Midbrain (tissue), 1 donor: ENCODE measurements at regions not wholly inside any gene's neighbourhood (a gene's known extent, or its start where the extent isn't known, plus 50 kb on each side); places are given as distances from the start of the nearest gene placed in this dataset.
"Not testable (repeated sequence)": the region's sequence is repeated elsewhere in the genome, so short reads cannot be mapped to it uniquely, and the experiment has no call there.

Experiments
- DNase-seq: peaks from one replicate; lab custom pipeline; 2025; lab: John Stamatoyannopoulos, UW

DNA sequence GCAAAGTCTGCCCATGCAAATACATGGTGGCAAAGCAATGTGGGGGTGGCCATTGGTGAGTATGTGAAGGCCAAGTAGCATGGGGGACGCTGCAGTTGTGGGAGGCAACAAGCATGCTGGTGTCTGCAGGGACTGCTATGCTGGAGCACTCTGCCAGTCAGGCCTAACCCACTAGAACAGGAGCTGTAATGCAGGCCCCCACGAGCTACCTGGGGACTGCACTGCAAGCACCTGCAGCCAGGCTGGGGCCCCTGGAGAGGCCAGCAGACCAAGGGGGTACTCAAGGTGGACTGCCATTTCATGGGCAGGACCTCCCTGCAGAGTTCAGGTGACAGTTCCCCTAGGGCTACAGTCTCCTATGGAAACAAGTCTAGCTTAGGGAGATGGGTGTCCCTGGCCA is 183.8 kb upstream of the PDE4D start:
- DNase-seq = no peak

DNA sequence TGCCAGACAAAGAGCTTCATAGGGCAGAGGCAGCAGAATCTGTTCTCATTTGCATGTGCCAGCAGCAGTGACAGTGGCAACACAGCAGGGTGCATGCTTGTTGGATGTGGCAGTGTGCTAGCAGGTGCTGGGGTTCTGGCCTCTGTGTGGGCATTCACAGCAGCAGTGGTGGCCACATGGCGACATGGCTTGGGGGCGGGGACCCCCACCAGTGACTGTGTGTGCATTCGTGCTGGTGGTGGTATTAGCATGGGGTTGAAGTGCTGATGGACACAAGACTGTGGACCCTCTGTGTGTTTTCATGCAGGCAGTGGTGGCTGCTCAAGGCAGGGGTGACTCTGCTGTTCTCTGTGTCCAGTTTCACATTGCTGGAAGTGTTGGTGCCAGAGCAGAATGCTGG is 183.2 kb upstream of the PDE4D start:
- no peak for DNase-seq

DNA sequence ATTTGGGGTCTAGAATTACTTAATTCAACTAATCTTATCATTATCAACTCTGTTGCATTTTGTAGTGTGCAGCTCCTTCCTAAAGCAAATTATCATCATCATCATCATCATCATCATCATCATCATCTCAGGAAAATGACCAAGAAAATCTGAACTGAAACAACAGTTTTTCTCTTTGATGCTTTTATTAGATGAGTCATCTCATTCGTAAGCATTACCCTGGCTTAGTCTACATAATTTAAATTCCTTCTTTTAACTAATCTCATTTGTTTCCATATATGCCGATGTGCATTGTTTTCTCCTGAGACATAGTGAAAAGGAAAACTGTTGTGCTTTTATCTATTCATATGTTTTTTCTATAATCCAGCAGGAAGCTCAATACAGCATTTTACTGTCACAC is 173.0 kb upstream of the PDE4D start:
- no peak for DNase-seq

DNA sequence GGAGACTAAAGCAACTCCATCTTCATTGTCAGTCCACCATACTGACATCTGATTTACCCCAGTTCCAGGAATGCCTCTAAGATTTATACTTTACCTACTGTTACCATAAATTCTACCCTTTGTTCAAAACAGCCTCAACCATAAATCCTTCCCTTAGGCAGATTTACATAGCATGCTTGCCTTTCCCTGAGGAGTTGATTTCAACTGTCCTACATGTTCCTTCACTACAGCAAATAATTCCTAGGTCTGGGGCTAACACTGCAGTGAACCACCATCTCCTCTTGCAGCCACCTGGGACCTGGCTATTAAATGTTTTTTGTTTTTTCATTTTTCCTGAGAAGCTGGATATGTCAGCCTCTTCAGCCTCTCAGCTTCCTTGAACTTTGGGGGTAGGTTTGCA is 166.9 kb upstream of the PDE4D start:
- DNase-seq = no peak

DNA sequence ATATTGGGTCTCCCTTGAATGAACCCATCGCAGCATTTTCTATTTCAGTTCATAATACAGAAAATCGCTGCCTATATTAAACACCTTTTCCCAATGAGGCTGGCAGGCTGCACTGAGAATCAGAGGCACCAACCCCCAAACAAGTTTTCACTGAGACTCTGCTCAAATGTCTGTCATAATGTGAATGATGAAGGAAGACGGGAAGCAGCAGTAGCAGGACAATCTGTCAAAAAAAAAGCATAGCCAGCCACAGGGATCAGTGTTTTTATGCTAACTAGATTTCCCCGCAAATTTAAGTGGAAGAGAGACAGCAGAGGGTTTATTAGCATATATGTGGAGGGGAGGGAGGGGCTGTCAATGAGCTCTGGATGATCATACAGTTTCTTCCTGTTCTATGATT is 162.7 kb upstream of the PDE4D start:
- DNase-seq = no peak

DNA sequence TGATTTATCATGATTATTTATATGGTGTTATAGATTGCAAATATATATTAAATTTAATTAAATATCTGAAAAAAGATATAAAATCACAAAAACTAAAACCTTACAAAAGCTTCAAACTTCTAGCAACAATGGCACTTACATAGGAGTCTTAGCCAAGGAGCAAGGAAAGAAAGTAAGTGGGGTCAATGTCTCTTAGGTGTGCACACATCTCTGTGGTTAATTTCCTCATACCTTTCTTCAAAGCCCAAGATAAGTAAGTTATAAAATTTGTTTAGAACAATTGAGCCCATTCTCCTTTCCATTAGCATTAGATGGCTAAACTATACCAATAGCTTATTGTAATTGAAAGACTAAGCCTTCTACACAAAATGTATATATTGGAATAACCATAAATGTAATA is 161.6 kb upstream of the PDE4D start:
- no peak for DNase-seq

DNA sequence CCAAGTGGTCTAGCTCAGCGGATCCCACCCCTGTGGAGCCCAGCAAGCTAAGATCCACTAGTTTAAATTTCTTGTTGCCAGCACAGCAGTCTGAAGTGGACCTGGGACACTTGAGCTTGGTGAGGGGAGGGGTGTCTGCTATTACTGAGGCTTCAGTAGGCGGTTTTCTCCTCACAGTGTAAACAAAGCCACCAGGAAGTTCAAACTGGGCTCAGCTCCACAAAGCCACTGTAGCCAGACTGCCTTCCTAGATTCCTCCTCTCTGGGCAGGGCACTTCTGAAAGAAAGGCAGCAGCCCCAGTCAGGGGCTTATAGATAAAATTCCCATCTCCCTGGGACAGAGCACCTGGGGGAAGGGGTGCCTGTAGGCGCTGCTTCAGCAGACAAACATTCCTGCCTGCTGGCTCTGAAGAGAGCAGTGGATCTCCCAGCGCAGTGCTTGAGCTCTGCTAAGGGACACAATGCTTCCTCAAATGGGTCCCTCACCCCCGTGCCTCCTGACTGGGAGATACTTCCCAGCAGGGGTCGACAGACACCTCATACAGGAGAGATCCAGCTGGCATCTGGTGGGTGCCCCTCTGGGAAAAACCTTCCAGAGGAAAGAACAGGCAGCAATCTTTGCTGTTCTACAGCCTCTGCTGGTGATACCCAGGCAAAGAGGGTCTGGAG is 148.6 kb upstream of the PDE4D start:
- DNase-seq = not testable (repeated sequence)

DNA sequence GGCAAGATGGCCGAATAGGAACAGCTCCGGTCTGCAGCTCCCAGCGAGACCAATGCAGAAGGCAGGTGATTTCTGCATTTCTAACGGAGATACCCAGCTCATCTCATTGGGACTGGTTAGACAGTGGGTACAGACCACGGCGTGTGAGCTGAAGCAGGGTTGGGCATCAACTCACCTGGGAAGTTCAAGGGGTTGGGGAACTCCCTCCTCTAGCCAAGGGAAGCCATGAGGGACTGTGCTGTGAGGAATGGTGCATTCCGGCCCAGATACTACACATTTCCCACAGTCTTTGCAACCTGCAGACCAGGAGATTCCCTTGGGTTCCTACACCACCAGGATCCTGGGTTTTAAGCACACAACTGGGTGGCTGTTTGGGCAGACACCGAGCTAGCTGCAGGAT is 148.0 kb upstream of the PDE4D start:
- DNase-seq = not testable (repeated sequence)

DNA sequence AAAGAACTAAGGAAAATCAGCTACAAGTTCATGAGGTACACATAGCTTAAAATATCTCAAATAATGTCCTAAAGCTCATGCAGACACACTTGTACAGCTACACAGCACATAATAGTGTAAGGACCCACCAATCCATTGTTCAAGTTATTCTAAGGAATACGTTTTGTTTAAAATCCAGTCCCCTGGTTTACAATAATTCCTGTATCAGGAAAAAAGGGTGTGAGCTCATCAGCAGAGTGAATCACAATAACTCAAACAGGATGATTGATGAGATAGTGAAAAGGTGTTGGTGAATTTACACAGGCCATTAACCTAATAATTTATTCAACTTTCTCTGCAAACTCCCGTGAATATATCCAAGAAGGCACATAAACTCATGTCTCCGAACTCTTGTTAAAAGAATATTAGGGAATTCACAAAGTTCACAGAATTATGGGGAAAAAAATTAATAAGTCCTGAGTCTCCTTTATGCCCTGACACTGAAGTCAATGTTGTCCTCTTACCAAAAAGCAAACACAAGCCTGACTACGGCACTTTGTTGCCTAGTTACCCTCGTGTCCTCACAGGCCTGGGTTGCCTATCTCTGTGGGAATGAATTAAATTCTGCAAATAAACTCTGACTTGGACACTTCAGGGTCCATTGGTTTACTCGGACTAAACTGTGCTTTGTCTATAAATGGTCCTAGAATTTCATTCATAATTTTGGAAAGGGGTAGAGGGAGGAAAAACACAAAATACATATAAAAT is 142.8 kb upstream of the PDE4D start:
- no peak for DNase-seq

DNA sequence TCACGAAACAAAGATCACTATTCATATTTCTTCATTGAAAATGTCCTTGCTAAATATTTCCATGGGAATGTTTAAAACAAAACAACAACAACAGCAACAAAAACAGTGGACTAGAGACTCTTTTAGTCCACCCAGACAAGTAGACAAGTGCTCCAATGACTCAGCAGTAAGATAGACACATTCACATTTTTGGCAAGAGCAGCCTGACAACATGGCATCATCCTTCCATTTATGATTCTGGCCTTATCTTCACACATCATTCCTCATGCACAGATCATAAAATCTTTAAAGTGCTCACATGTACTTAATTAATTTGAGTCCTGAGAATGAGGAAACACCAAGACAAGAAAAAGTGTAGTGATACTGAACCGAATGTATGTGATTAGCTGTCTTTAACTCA is 132.6 kb upstream of the PDE4D start:
- no peak for DNase-seq

DNA sequence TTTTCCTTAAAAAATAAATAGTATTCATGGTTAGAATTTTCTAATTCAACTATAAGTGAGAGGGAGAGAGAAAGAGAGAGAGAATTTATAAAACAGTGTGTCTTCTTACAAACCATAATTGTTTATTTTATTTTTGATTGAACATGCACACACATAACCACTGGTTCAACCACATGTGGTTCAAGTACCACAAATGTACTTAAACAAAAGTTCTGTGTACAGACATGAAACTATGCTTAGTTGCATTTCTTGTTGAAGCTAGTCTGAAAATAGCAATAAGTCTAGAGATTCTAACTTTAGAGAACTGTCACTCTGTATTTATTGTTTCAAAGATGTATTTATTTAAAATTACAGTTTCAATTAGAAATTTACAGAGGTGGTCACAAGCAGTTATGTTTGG is 130.6 kb upstream of the PDE4D start:
- DNase-seq = no peak

DNA sequence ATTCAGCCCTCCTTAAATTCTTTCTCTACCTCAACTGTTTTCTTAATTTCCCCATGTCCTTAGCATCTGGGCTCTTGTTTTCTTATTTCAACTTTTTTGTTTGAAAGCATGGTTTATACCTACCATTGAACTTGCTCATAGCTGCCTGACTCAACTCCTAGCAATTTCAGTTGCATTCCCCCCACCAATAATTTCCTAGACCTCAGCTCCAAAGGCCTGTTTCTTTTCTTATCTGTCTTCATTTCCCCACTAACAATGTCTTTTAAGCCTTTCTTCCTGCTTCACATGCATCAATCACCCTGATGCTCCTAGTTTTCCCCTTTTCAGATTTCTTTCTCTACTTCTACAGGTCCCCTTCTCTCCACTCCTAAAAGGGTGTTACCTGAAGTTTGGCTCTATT is 129.7 kb upstream of the PDE4D start:
- no peak for DNase-seq

DNA sequence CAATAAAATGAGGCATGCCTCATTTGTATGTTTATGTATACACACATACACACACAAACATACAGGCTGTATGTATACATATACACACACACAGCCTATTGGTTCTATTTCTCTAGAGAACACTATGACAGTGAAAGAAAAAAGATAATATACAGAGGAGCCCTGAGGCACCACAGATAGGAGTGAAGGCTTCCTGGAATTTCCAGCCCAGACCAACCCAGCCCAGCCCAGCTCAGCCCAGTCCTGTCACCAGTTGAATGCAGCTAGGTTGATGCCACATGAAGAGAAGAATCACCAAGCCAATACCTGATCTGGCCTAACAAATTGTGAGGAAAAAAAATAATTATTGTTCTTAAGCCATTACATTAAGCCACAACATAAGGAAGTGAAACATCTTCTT is 126.9 kb upstream of the PDE4D start:
- DNase-seq = no peak

DNA sequence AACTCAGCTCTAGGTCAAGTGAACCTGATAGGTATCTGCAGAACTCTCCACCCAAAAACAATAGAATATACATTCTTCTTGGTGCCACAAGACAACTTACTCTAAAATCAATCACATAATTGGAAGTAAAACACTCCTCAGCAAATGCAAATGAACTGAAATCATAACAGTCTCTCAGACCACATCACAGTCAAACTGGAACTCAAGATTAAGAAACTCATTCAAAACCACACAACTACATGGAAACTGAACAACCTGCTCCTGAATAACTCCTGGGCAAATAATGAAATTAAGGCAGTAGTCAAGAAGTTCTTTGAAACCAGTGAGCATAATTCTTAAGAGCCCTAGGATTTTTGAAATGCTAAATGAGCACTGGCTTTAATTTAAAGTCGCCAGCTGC is 125.4 kb upstream of the PDE4D start:
- DNase-seq = not testable (repeated sequence)

DNA sequence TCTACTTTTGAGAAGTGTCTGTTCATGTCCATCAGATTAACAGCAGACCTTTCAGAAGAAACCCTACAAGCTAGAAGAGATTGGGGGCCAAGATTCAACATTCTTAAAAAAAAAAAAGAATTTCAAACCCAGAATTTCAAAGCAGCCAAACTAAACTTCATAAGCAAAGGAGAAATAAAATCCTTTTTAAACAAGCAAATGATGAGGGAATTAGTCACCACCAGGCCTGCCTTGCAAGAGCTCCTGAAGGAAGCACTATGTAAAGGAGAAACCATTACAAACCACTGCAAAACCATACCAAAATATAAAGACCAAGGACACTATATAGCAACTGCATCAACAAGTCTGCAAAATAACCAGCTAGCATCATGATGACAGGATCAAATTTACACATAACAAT is 124.6 kb upstream of the PDE4D start:
- DNase-seq = no peak

DNA sequence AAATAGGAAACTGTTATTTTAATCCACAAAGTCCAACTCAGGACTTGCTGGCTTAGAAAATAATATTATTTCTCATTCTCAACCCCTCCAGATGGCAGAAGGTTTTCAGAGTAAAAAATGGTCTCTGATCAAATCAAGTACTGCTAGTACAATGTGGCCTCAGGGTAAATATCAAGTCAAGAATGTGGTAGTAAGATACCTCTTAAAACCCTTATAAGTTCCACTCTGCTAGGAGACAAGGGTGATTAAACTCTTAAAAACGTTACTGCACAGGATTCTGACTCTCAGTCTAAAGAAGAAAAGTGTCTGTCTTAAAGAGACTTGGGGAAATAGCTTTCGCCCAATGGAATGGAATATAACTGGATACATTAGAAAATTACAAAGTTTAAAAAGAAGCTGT is 120.8 kb upstream of the PDE4D start:
- DNase-seq = no peak

DNA sequence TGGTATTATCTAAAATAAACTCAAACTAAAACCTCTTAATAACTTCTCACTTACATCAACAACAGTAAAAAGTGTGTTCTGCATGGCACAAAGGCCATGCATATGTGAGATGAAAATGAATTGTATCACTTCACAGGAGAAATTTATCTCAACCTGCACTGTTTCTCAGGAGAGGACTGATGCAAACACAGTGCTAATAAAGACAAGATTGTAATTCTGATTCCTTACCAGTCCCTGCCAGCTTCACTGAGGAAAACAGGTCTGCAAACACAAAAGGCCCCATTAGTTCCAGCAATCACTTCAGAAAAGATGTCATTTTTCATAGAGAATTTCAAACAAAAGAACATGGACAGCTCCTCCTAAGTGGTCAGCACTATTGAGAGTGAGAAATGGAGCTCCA is 117.3 kb upstream of the PDE4D start:
- no peak for DNase-seq

DNA sequence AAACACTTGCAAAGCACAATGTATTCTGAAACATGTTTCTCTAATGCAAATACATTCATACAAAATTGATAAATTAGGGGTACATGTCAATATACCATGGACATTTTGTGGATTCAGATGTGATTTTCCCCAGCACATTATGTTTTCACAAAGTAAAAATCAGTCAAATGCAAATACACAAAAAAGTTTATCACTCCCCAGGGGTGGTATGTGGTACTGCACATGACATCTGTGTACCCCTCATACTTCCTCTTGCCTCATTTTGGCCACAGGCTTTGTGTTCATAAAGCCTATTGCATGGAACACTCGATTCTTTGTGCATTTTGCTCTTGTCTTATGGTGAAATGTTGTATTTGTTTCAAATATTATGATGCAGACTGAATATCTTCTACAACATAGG is 116.8 kb upstream of the PDE4D start:
- DNase-seq = no peak

DNA sequence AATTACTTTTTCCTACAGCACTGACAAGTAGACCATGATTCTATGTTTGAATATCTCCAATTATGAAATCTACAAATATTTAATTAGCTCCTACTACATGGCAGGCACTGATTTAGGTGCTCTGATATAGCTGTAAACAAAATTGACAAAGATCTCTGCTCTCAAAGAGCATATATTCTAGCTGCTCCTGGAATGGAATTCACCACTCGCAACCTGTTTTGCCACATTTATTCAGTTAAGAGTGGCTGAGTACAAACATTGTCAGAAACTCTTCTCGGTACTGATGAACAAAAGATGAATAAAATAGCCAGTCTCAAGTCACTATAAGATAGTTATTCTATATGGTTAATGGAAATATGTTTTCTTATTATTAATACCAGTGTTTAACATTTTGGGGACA is 114.2 kb upstream of the PDE4D start:
- no peak for DNase-seq

DNA sequence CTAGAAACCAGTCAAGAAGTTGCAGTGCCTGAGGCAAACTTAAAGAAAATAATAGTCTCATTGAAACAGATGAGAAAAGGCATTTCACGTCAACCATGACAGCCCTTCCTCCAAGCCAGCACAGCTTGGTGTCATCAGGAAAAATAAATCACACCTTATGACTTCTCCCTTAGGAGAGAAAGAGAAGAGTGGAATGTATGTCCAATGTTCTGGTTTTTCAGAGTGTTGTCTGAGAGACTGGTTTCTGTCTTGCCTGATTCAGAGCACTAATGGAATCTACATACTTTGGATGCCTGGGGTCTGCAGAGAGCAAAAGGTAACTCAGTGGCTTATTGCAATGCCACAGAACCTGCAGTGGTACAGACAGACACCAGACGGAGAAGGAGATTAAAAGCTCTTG is 105.5 kb upstream of the PDE4D start:
- no peak for DNase-seq

DNA sequence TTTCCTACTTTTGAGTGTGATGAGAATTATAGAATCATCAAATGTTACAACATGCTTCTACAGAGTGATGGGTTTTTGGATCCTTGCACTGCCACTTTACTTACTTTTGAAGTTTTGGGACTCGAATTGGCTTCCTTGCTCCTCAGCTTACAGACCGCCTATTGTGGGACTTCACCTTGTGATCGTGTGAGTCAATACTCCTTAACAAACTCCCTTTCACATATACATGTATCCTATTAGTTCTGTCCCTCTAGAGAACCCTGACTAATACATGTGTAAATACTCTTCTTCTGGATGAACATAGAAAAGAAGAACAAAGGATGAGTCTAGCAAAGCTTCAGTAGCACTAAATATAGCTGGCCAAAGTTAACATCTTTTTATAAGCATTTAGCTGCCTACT is 98.7 kb upstream of the PDE4D start:
- DNase-seq = no peak

DNA sequence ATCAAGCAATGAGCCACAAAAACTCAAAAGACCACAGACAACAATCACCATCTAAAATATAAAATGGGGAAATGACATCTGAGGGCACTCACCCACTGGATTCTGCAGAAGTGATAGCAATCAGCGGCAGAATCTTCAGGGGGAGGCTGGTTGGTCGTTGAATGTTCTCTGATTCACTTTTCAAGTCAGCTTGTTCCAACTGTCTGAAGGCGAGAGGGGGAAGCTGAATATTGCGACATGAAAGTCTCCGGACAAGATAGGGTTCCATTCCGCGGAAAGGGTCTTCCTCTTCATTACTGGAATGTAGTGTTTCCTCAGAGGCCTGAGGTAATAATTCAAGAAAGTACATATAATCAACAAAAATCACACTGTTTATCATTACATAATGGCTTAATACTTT is 94.9 kb upstream of the PDE4D start:
- no peak for DNase-seq

DNA sequence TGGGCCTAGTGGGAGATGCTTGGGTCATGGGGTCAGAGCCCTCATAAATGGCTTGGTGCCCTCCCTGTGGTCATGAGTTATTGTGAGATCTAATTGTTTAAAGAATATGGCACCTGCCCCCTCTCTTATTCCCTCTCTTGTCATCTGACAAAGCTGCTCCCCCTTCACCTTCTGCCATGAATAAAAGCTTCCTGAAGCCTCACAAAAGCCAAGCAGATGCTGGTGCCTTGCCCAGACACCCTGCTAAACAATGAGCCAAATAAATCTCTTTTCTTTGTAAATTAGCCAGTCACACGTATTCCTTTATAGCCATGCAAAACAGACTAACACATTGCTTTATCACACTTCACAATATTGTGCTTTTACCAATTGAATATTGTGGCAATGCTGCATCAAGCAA is 82.8 kb upstream of the PDE4D start:
- no peak for DNase-seq

DNA sequence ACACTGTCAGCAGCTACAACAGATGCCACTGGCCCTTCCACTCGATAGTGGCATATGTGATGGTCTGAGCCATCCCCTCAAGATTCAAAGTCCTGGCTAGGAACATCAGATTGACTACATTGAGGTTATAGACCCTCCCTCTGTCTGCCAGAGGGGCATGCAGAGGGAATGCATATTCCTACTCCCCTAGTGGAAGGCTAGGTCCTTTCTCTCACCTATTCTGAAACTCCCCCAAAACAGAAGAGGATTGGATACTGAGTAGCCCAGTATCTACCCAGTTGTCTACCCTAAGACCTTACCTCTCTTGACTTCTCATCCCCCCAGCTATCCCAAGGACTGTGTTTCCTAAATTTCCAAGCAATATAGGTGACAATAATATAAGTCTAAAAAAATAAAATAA is 78.5 kb upstream of the PDE4D start:
- no peak for DNase-seq
